ENCODE measurements at regions not wholly inside any gene's neighbourhood (a gene's known extent, or its start where the extent isn't known, plus 50 kb on each side); places are given as distances from the start of the nearest gene placed in this dataset.

DNA sequence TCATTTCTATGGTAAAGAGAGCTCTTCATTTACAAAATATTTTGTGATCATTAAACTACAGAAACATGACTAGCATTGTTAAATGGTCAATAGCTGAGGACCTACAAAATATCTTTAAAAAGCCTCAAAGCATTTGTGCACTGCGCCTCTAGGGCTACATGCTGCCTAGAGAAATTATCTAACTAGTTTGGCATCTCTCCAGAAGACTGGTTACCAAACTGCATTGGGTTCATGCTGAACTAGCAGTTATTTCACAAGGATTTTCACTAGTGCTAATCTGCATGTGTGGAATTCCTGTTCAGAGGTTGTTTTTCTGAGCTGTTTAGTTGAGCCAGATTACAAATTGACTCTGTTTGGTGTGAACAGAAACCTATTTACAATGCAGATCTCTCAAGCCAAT, 58.5 kb upstream of the PITX2 start:
- TF ChIP-seq, protein P1, sequence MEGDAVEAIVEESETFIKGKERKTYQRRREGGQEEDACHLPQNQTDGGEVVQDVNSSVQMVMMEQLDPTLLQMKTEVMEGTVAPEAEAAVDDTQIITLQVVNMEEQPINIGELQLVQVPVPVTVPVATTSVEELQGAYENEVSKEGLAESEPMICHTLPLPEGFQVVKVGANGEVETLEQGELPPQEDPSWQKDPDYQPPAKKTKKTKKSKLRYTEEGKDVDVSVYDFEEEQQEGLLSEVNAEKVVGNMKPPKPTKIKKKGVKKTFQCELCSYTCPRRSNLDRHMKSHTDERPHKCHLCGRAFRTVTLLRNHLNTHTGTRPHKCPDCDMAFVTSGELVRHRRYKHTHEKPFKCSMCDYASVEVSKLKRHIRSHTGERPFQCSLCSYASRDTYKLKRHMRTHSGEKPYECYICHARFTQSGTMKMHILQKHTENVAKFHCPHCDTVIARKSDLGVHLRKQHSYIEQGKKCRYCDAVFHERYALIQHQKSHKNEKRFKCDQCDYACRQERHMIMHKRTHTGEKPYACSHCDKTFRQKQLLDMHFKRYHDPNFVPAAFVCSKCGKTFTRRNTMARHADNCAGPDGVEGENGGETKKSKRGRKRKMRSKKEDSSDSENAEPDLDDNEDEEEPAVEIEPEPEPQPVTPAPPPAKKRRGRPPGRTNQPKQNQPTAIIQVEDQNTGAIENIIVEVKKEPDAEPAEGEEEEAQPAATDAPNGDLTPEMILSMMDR (conservative IDR thresholded peaks at IDR 0.05 in 1 of 2, IDR thresholded peaks at IDR 0.05 in 1 of 2; ENCODE audit: extremely low read depth in 1 of 2, insufficient read depth in 1 of 2, low read depth in 1 of 2, low read length in 2 of 2): no peak
- no peak for TF ChIP-seq EZH2 (IDR thresholded peaks at IDR 0.05; ENCODE audit: borderline replicate concordance, low read length)

All from mammary epithelial cell (primary cell).